HG03095 (cell line): ENCODE measurements at regions not wholly inside any gene's neighbourhood (a gene's known extent, or its start where the extent isn't known, plus 50 kb on each side); places are given as distances from the start of the nearest gene placed in this dataset.
A peak's percentile ranks its signal among the peaks of the same experiment; 100 is the strongest.

Experiments
- ATAC-seq: cut with Tn5 transposase; IDR thresholded peaks from one replicate; pipeline ENCODE4 v1.9.1; 2021; ENCODE audit warnings: moderate library complexity; ENCODE audit not compliant: unreplicated experiment

DNA sequence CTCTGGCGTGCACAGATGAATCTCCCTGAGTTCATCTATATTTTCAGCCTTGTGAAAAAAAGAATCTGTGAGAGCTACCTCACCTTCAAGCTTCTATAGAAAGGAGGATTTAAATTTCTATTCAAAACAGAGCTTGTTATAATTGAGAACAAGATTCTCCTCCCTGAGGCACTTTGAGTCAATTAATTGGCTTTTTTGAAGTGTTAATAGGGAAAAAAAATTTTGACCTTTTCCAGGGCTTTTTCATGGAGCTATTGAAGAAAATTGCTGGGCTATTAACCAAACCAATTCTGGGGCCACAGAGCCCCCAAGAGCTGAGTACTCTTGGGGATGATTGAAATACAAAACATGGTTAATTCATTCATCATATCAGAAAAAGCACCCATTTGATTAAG, 225.1 kb downstream of the CMPK2 start:
- no peak for ATAC-seq

DNA sequence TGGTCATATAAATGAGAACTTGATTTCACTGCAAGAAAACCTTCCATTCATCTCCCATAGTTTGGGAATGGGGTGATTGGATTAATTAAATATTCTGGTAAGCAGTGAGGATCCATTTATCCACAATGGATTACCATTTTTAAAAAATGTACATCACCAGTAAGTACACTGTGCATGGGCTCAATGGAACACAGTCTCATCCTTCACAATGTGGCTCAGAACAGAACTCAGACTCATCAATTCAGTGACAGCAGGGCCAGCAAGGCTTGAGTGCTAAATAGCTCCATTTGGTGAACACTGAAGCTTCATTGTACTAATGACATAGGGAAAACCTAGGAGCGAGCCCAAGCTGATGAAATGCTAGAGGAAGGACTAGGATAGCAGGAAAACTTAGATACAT, 223.8 kb downstream of the CMPK2 start:
- ATAC-seq: no peak

DNA sequence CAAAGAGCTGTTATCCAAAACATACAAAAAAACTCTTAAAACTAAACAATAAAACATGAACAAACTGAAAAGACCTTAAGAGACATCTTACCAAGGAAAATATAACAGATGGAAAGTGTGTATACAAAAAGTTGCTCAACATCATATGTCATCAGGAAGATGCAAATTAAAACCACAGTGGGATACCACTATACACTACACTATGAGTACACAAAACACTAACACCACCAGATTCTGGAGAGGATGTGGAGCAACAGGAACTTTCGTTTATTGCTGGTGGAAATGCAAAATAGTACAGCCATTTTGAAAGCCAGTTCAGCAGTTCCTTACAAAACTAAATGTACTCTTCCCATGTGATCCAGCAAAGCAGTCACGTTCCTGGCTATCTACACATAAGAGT, 221.4 kb downstream of the CMPK2 start:
- ATAC-seq: no peak

DNA sequence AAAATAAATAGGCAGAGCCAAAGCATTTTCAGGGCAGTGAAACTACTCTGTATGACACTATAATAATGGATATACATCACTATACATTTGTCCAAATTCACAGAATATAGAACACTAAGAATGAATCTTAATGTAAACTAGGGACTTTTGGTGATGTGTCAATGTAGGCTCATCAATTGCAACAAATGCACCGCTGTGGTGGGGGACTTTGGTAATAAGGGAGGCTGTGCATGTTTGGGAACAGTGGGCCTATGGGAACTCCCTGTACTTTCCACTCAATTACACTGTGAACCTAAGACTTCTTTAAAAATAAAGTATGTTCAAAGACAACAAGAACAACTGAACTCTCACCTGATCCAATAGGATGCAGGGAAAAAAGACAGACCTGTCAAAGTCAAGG, 220.7 kb downstream of the CMPK2 start:
- ATAC-seq: no peak

DNA sequence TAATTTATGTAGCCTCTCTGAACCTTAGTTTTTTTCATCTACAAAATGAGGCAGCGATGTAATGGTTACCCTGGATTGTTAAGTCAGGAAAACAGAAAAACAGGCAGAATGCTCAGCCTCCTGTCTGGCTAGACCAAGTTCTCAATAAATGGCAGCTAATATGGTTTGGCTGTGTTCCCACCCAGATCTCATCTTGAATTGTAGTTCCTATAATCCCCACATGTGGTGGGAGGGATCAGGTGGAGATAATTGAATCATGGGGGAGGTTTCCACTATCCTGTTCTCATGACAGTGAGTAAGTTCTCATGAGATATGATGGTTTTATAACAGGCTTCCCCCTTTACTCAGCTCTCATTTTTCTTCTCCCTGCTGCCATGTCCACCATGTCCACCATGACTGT, 220.0 kb downstream of the CMPK2 start:
- no peak for ATAC-seq

DNA sequence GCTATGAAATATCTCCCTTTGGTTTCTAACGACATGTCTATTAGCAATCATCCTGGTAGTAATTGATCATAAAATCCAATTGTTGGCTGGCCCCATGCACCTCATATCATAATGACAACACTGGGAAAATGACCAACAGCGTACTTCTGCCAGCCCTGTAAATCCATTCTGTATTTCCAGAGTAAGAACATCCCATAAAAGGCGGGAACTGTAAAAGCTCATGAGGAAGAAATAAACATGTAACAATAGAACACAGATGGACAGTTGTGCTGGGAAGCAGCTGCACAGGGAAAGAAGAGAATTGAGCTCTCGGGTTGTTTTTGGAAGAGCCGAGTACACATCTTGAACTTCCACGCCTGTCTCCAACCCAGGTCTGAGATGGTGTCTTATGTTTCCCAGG, 218.7 kb downstream of the CMPK2 start:
- ATAC-seq: no peak

GRCh38 chr2:6648596-6649247, 217.0 kb downstream of the CMPK2 start:
- no peak for ATAC-seq

- no peak for ATAC-seq
Observed at GRCh38 chr2:6650311-6650710, 215.4 kb downstream of the CMPK2 start.

- ATAC-seq: no peak
Observed at GRCh38 chr2:6652251-6652650, 213.5 kb downstream of the CMPK2 start.

- no peak for ATAC-seq
Observed at GRCh38 chr2:6653281-6653750, 212.4 kb downstream of the CMPK2 start.

- no peak for ATAC-seq
Observed at GRCh38 chr2:6654279-6654678, 211.4 kb downstream of the CMPK2 start.

DNA sequence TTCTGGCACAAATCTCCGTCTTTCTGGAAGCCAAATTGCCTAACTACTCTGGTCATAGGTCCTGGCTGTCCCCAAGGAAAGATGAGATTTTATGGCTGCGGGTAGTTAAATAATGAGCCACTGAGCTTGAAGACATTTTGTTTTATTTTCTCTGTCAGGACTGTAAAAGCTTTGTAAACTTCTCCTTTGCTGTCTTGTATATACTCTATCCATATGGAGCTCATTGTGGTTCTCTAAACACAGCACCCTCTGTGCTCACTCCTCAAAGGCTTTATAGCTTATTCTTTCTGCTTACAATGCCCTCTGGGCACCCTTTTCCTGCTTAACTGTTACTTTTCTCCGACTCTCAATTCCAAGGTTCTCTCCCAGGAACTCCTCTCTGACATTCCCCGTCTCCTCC, 209.1 kb downstream of the CMPK2 start:
- ATAC-seq: no peak

- ATAC-seq: no peak
Observed at GRCh38 chr2:6657136-6657535, 208.6 kb downstream of the CMPK2 start.

GRCh38 chr2:6657855-6658254, 207.9 kb downstream of the CMPK2 start:
- peak; percentile 68 for ATAC-seq

- ATAC-seq: no peak
Observed at GRCh38 chr2:6664332-6665061, 201.2 kb downstream of the CMPK2 start.

GRCh38 chr2:6665093-6666045, 200.3 kb downstream of the CMPK2 start:
- no peak for ATAC-seq

GRCh38 chr2:6667326-6667725, 198.4 kb downstream of the CMPK2 start:
- ATAC-seq: no peak

DNA sequence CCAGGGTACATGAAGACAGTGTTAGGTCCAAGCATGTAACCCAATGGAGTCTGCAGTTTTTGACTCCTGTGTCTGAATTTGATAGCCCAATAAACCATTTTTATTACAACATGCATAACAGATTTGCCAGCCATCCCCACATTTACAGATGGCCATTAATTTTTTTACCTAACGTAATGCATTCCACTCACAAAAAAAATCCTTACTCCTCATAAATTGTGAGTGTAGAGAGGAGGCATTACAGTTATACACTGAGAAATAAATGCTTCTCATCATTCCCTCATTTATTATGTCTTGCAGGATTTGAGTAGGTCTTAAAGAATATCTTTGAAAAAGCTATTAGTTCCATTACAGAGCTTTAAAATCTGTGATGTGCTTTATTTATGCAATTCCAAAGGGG, 193.8 kb downstream of the CMPK2 start:
- no peak for ATAC-seq

GRCh38 chr2:6674381-6674780, 191.3 kb downstream of the CMPK2 start:
- ATAC-seq: no peak

DNA sequence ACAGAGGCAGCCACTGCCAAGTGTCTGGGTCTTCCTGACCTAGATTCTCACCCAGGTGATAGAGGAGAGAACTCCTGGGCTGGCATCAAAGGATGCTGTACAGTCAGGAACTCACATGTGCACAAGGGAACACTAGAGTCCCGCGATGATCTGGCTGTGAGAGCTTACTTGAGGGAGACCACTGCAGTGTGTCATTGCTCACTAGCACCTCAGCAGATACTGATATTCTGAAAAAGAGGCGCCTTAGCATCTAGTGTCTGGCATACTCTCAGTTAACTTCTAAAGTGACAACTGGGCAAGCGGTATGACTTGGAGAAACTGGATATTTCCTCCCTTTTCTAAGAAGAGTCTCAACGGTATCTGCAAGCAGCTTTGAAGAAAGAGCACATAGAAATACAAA, 189.9 kb downstream of the CMPK2 start:
- ATAC-seq: no peak

DNA sequence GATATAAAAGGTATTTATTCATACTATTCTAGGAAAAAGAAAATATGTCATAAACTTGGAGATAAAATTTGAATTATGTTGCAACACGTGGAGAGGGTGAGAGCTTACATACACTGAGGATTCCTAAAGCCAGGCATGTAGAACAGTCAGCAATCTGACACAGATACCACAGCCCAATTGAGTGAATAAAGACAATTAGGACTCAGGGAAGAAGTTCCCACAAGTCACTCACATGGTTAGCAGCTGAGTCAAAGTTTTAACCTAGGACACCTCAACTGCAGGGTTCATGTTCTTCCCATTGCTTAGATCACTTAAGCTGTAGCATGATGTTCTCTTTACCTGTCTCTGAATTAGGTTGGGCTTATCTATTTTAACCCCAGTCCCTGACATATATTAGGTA, 189.5 kb downstream of the CMPK2 start:
- no peak for ATAC-seq

- ATAC-seq: no peak
Observed at GRCh38 chr2:6676776-6677175, 188.9 kb downstream of the CMPK2 start.
